ENCODE measurements at regions not wholly inside any gene's neighbourhood (a gene's known extent, or its start where the extent isn't known, plus 50 kb on each side); places are given as distances from the start of the nearest gene placed in this dataset.

- Histone ChIP-seq H3K4ac (ENCODE audit: low read depth, low read length) (no peak overlapping the region), H3K27me3 (ENCODE audit: insufficient read depth, low read length) (no peaks in the 10 kb centered on the region), H2BK5ac (ENCODE audit: low read depth, low read length, poor library complexity) (no peak overlapping the region), H3K79me2 (ENCODE audit: control insufficient read depth, insufficient read depth, low read length, poor library complexity) (no peaks in the 10 kb centered on the region), H3K14ac (ENCODE audit: low read length) (no peak overlapping the region), H4K91ac (ENCODE audit: low read depth, low read length) (no peak overlapping the region), H3K79me1 (ENCODE audit: low read length) (no peaks in the 10 kb centered on the region), H2AK5ac (ENCODE audit: low read length) (no peak overlapping the region), H2BK120ac (ENCODE audit: insufficient read depth, low read length, poor library complexity) (no peak overlapping the region), H3K4me3 (ENCODE audit: low read depth, low read length) (no peak overlapping the region), H4K12ac (ENCODE audit: low read depth, low read length) (no peak overlapping the region), H3K4me1 (ENCODE audit: control insufficient read depth in 1 of 2, insufficient read depth in 2 of 2, low read length in 2 of 2) (no peaks in the 10 kb centered on the region), H4K8ac (ENCODE audit: low read depth, low read length) (no peak overlapping the region), H2BK12ac (ENCODE audit: low read length) (no peak overlapping the region), H3K23ac (ENCODE audit: low read length) (no peak overlapping the region), H3K18ac (ENCODE audit: low read length) (no peak overlapping the region), H3K9ac (ENCODE audit: low read length) (no peak overlapping the region), H3K36me3 (ENCODE audit: control insufficient read depth in 1 of 2, insufficient read depth in 2 of 2, low read length in 2 of 2) (no peaks in the 10 kb centered on the region), H3K27ac (ENCODE audit: low read depth, low read length) (no peak overlapping the region), H3K9me3 (ENCODE audit: insufficient read depth, low read depth, low read length) (no peaks in the 10 kb centered on the region), H2AFZ (ENCODE audit: insufficient read depth, low read length, poor library complexity) (no peak overlapping the region), H3K4me2 (ENCODE audit: low read length) (no peak overlapping the region)
- WGBS (ENCODE audit: extremely low coverage, insufficient coverage, insufficient read length), result no CpG with 5 or more reads among the region's 4 CpGs
- DNase-seq, result peak; percentile 27 to 81
Measured at GRCh38 chr9:13001989-13002580, 227.3 kb downstream of the LURAP1L start.

GRCh38 chr9:13002740-13003139, 227.9 kb downstream of the LURAP1L start:
- H2BK12ac ChIP-seq (ENCODE audit: low read length), result no peak overlapping the region
- H2BK5ac ChIP-seq (ENCODE audit: low read depth, low read length, poor library complexity), result no peak overlapping the region
- no peak overlapping the region for H2BK120ac ChIP-seq (ENCODE audit: insufficient read depth, low read length, poor library complexity)
- H3K27ac ChIP-seq (ENCODE audit: low read depth, low read length), result no peak overlapping the region
- DNase-seq, result peak; percentile 13 to 59
- no peaks in the 10 kb centered on the region for H3K4me1 ChIP-seq (ENCODE audit: control insufficient read depth in 1 of 2, insufficient read depth in 2 of 2, low read length in 2 of 2)
- no peaks in the 10 kb centered on the region for H3K79me2 ChIP-seq (ENCODE audit: control insufficient read depth, insufficient read depth, low read length, poor library complexity)
- no peak overlapping the region for H2AK5ac ChIP-seq (ENCODE audit: low read length)
- H3K4ac ChIP-seq (ENCODE audit: low read depth, low read length), result no peak overlapping the region
- no peaks in the 10 kb centered on the region for H3K9me3 ChIP-seq (ENCODE audit: insufficient read depth, low read depth, low read length)
- no peak overlapping the region for H3K4me2 ChIP-seq (ENCODE audit: low read length)
- H3K36me3 ChIP-seq (ENCODE audit: control insufficient read depth in 1 of 2, insufficient read depth in 2 of 2, low read length in 2 of 2), result no peaks in the 10 kb centered on the region
- WGBS (ENCODE audit: extremely low coverage, insufficient coverage, insufficient read length), result no CpG with 5 or more reads among the region's 2 CpGs
- H3K9ac ChIP-seq (ENCODE audit: low read length), result no peak overlapping the region
- no peak overlapping the region for H3K4me3 ChIP-seq (ENCODE audit: low read depth, low read length)
- no peak overlapping the region for H3K14ac ChIP-seq (ENCODE audit: low read length)
- H3K79me1 ChIP-seq (ENCODE audit: low read length), result no peaks in the 10 kb centered on the region
- H4K91ac ChIP-seq (ENCODE audit: low read depth, low read length), result no peak overlapping the region
- no peak overlapping the region for H4K8ac ChIP-seq (ENCODE audit: low read depth, low read length)
- H4K12ac ChIP-seq (ENCODE audit: low read depth, low read length), result no peak overlapping the region
- no peaks in the 10 kb centered on the region for H3K27me3 ChIP-seq (ENCODE audit: insufficient read depth, low read length)
- H3K23ac ChIP-seq (ENCODE audit: low read length), result no peak overlapping the region
- H2AFZ ChIP-seq (ENCODE audit: insufficient read depth, low read length, poor library complexity), result no peak overlapping the region
- H3K18ac ChIP-seq (ENCODE audit: low read length), result no peak overlapping the region

GRCh38 chr9:13009871-13010270, 235.1 kb downstream of the LURAP1L start:
- Histone ChIP-seq H3K4me2 (ENCODE audit: low read length) (no peak overlapping the region), H3K18ac (ENCODE audit: low read length) (no peak overlapping the region), H2BK5ac (ENCODE audit: low read depth, low read length, poor library complexity) (no peak overlapping the region), H2AFZ (ENCODE audit: insufficient read depth, low read length, poor library complexity) (no peak overlapping the region), H4K12ac (ENCODE audit: low read depth, low read length) (no peak overlapping the region), H3K4me3 (ENCODE audit: low read depth, low read length) (no peak overlapping the region), H3K36me3 (ENCODE audit: control insufficient read depth in 1 of 2, insufficient read depth in 2 of 2, low read length in 2 of 2) (no peaks in the 10 kb centered on the region), H3K27ac (ENCODE audit: low read depth, low read length) (no peak overlapping the region), H3K23ac (ENCODE audit: low read length) (no peak overlapping the region), H3K4me1 (ENCODE audit: control insufficient read depth in 1 of 2, insufficient read depth in 2 of 2, low read length in 2 of 2) (no peaks in the 10 kb centered on the region), H3K79me1 (ENCODE audit: low read length) (no peaks in the 10 kb centered on the region), H4K91ac (ENCODE audit: low read depth, low read length) (no peak overlapping the region), H3K9me3 (ENCODE audit: insufficient read depth, low read depth, low read length) (no peaks in the 10 kb centered on the region), H2BK12ac (ENCODE audit: low read length) (no peak overlapping the region), H2AK5ac (ENCODE audit: low read length) (no peak overlapping the region), H3K79me2 (ENCODE audit: control insufficient read depth, insufficient read depth, low read length, poor library complexity) (no peaks in the 10 kb centered on the region), H2BK120ac (ENCODE audit: insufficient read depth, low read length, poor library complexity) (no peak overlapping the region), H3K9ac (ENCODE audit: low read length) (no peak overlapping the region), H3K4ac (ENCODE audit: low read depth, low read length) (no peak overlapping the region), H3K14ac (ENCODE audit: low read length) (no peak overlapping the region), H3K27me3 (ENCODE audit: insufficient read depth, low read length) (no peaks in the 10 kb centered on the region), H4K8ac (ENCODE audit: low read depth, low read length) (no peak overlapping the region)
- DNase-seq, result no peak
- WGBS (ENCODE audit: extremely low coverage, insufficient coverage, insufficient read length), result no CpG with 5 or more reads among the region's 2 CpGs

- Histone ChIP-seq H3K23ac (ENCODE audit: low read length) (no peak overlapping the region), H2AFZ (ENCODE audit: insufficient read depth, low read length, poor library complexity) (no peak overlapping the region), H3K79me1 (ENCODE audit: low read length) (no peaks in the 10 kb centered on the region), H3K9me3 (ENCODE audit: insufficient read depth, low read depth, low read length) (no peaks in the 10 kb centered on the region), H3K27ac (ENCODE audit: low read depth, low read length) (no peak overlapping the region), H2BK12ac (ENCODE audit: low read length) (no peak overlapping the region), H3K36me3 (ENCODE audit: control insufficient read depth in 1 of 2, insufficient read depth in 2 of 2, low read length in 2 of 2) (no peaks in the 10 kb centered on the region), H3K4ac (ENCODE audit: low read depth, low read length) (no peak overlapping the region), H3K79me2 (ENCODE audit: control insufficient read depth, insufficient read depth, low read length, poor library complexity) (no peaks in the 10 kb centered on the region), H2AK5ac (ENCODE audit: low read length) (no peak overlapping the region), H3K27me3 (ENCODE audit: insufficient read depth, low read length) (no peaks in the 10 kb centered on the region), H3K4me1 (ENCODE audit: control insufficient read depth in 1 of 2, insufficient read depth in 2 of 2, low read length in 2 of 2) (no peaks in the 10 kb centered on the region), H2BK120ac (ENCODE audit: insufficient read depth, low read length, poor library complexity) (no peak overlapping the region), H4K12ac (ENCODE audit: low read depth, low read length) (no peak overlapping the region), H2BK5ac (ENCODE audit: low read depth, low read length, poor library complexity) (no peak overlapping the region), H3K9ac (ENCODE audit: low read length) (no peak overlapping the region), H4K8ac (ENCODE audit: low read depth, low read length) (no peak overlapping the region), H4K91ac (ENCODE audit: low read depth, low read length) (no peak overlapping the region), H3K18ac (ENCODE audit: low read length) (no peak overlapping the region), H3K14ac (ENCODE audit: low read length) (no peak overlapping the region), H3K4me2 (ENCODE audit: low read length) (no peak overlapping the region), H3K4me3 (ENCODE audit: low read depth, low read length) (no peak overlapping the region)
- no peak for DNase-seq
- WGBS (ENCODE audit: extremely low coverage, insufficient coverage, insufficient read length), result no CpG with 5 or more reads among the region's 2 CpGs
Measured at GRCh38 chr9:13013991-13014883, 239.4 kb downstream of the LURAP1L start.
